Glutamatergic neuron (in vitro differentiated cells): ENCODE measurements at regions not wholly inside any gene's neighbourhood (a gene's known extent, or its start where the extent isn't known, plus 50 kb on each side); places are given as distances from the start of the nearest gene placed in this dataset.

Experiments
- DNase-seq: peaks from one replicate; pipeline ENCODE4 v3.0.0; 2022
- H3K27ac Mint-ChIP-seq: one replicate; pipeline ENCODE4 v1.8.0; 2020; ENCODE audit warnings: mild to moderate bottlenecking, mixed read lengths, inconsistent platforms; ENCODE audit not compliant: unreplicated experiment
- H3K27me3 Mint-ChIP-seq: one replicate; pipeline ENCODE4 v1.8.0; 2020; ENCODE audit warnings: mild to moderate bottlenecking, moderate library complexity, mixed read lengths, inconsistent platforms; ENCODE audit not compliant: unreplicated experiment
- H3K36me3 Mint-ChIP-seq: one replicate; pipeline ENCODE4 v1.8.0; 2020; ENCODE audit warnings: mild to moderate bottlenecking, mixed read lengths, inconsistent platforms; ENCODE audit not compliant: unreplicated experiment
- H3K4me1 Mint-ChIP-seq: one replicate; pipeline ENCODE4 v1.8.0; 2020; ENCODE audit warnings: mild to moderate bottlenecking, low read depth, mixed read lengths, inconsistent platforms; ENCODE audit not compliant: unreplicated experiment
- H3K4me3 Mint-ChIP-seq: one replicate; pipeline ENCODE4 v1.8.0; 2020; ENCODE audit warnings: mild to moderate bottlenecking, mixed read lengths, inconsistent platforms; ENCODE audit not compliant: unreplicated experiment
- H3K9me3 Mint-ChIP-seq: one replicate; pipeline ENCODE4 v1.8.0; 2020; ENCODE audit warnings: mild to moderate bottlenecking, moderate library complexity, mixed read lengths, inconsistent platforms; ENCODE audit not compliant: unreplicated experiment
- CTCF ChIP-seq: fragments of 200-600 bp; sonication (generic); IDR thresholded peaks from one replicate; pipeline ENCODE4 v1.5.0; 2021; ENCODE audit not compliant: partially characterized antibody, unreplicated experiment

DNA sequence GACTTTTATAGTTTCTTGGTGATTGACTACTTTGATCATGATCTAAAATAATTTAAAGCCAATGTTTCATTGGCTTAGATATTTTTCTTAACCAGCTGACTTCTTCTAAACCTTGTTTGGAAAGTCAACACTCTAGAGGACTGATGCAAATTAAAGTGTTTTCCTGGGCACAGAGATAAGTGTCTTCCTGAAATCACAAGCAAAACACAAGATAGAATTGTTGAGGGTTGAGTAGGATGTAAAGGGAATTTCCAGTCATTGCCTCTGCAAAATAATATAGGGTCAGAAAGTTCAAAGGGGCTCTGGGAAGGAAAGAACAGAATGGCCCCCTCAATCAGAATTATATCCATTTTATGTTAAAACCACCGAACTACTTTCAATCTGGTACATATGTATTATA lies 156.3 kb upstream of the LRIG3 start:
- no peak for DNase-seq
- Mint-ChIP-seq H3K27ac (no peak overlapping the region), H3K36me3 (no peaks in the 10 kb centered on the region), H3K4me1 (no peaks in the 10 kb centered on the region), H3K9me3 (no peaks in the 10 kb centered on the region), H3K27me3 (no peaks in the 10 kb centered on the region), H3K4me3 (no peak overlapping the region)
- no peak for TF ChIP-seq CTCF

- no peak overlapping the region for H3K27ac Mint-ChIP-seq
- H3K36me3 Mint-ChIP-seq: no peaks in the 10 kb centered on the region
- H3K27me3 Mint-ChIP-seq: no peaks in the 10 kb centered on the region
- DNase-seq: no peak
- H3K9me3 Mint-ChIP-seq: no peaks in the 10 kb centered on the region
- no peak for TF ChIP-seq CTCF
- no peak overlapping the region for H3K4me3 Mint-ChIP-seq
- no peaks in the 10 kb centered on the region for H3K4me1 Mint-ChIP-seq
These were observed 155.7 kb upstream of the LRIG3 start for GRCh38 chr12:59075968-59076490.

DNA sequence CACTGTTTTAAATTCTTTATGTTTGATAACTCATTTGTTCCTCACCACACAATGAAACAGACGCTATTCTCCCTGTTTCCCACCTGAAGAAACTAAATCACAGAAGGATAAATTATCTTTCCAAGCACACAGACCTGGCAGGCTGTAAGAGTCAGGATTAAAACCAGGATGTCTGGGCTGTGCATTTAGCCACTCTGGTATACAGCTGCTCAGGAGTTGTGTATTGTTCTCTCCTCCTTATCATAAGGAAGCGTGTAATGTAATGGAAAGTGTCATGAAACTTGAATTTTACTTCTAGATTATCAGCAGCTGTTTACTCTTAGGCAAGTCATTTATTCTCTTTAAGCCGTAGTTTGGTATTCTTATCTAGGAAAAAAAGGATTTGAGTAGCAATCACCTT lies 154.8 kb upstream of the LRIG3 start:
- Mint-ChIP-seq H3K27ac (no peak overlapping the region), H3K27me3 (no peaks in the 10 kb centered on the region), H3K36me3 (no peaks in the 10 kb centered on the region), H3K4me3 (no peak overlapping the region), H3K4me1 (no peaks in the 10 kb centered on the region), H3K9me3 (no peaks in the 10 kb centered on the region)
- no peak for DNase-seq
- TF ChIP-seq CTCF: no peak

DNA sequence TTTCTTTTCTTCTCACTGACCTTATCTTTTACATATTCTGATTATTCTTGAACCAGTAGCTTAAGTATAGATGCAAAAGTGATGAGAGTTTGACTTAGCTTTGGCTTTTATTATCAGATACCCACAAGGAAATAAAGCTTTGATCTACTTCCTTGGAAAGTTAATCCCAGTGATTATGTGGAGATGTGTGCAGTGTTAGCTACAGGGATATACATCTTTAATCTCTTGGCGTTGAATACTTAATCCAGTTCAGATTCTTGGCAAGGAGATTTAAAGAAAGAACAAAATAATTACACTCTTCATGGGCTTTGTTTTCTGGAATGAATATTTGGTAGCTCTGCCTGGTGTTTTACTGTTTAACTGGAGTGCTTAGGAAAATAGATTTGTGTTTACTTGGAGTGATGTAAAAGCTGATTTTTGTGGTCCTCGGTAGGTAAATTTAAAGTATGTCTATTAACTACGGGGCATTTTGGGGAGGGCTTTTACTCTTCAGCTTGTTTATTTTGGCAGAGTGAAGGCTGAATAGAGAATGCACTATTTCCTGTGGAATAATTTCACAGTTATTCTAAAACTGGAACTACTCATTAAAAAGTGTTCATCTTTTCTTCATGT lies 150.1 kb upstream of the LRIG3 start:
- Mint-ChIP-seq H3K4me3 (no peak overlapping the region), H3K4me1 (peaks cover 1% of the 10 kb centered on the region), H3K27me3 (no peaks in the 10 kb centered on the region), H3K27ac (no peak overlapping the region), H3K9me3 (no peaks in the 10 kb centered on the region), H3K36me3 (no peaks in the 10 kb centered on the region)
- TF ChIP-seq CTCF: no peak
- no peak for DNase-seq

- no peaks in the 10 kb centered on the region for H3K27me3 Mint-ChIP-seq
- no peak overlapping the region for H3K4me3 Mint-ChIP-seq
- TF ChIP-seq CTCF: no peak
- H3K27ac Mint-ChIP-seq: no peak overlapping the region
- peaks cover 1% of the 10 kb centered on the region for H3K4me1 Mint-ChIP-seq
- H3K9me3 Mint-ChIP-seq: no peaks in the 10 kb centered on the region
- no peaks in the 10 kb centered on the region for H3K36me3 Mint-ChIP-seq
- DNase-seq: no peak
These were observed 149.2 kb upstream of the LRIG3 start for GRCh38 chr12:59069516-59069915.
